Thymus (tissue), 11 donors: ENCODE measurements at regions not wholly inside any gene's neighbourhood (a gene's known extent, or its start where the extent isn't known, plus 50 kb on each side); places are given as distances from the start of the nearest gene placed in this dataset.

ENCODE experiments used
- DNase-seq, 9 donors: peaks; one replicate each; pipeline ENCODE4 v3.0.0-alpha.2; 2013; ENCODE audit warnings: low spot score in 9 of 9, low read depth in 6 of 9, missing footprints in 1 of 9
- H3K27ac ChIP-seq, 2 donors: one replicate each; pipeline ENCODE4 v1.5.1; 2013; ENCODE audit warnings: control low read depth in 1 of 2, low read depth in 1 of 2, low read length in 1 of 2, mild to moderate bottlenecking in 1 of 2, moderate library complexity in 1 of 2
- H3K27me3 ChIP-seq, 2 donors: one replicate each; pipeline ENCODE4 v1.5.1; 2013; ENCODE audit warnings: low read length in 1 of 2; ENCODE audit not compliant: control insufficient read depth in 2 of 2, insufficient read depth in 1 of 2
- H3K36me3 ChIP-seq, 2 donors: one replicate each; pipeline ENCODE4 v1.5.1; 2013; ENCODE audit warnings: low read length in 1 of 2, mild to moderate bottlenecking in 1 of 2, moderate library complexity in 1 of 2; ENCODE audit not compliant: control insufficient read depth in 2 of 2, insufficient read depth in 2 of 2
- H3K4me1 ChIP-seq, 2 donors: one replicate each; pipeline ENCODE4 v1.5.1; 2013; ENCODE audit warnings: low read length in 2 of 2; ENCODE audit not compliant: control insufficient read depth in 2 of 2, insufficient read depth in 2 of 2
- H3K4me3 ChIP-seq, 2 donors: one replicate each; pipeline ENCODE4 v1.5.1; 2013; ENCODE audit warnings: low read length in 2 of 2, control low read depth in 1 of 2, mild to moderate bottlenecking in 1 of 2
- H3K9me3 ChIP-seq, 2 donors: one replicate each; pipeline ENCODE4 v1.5.1; 2013; ENCODE audit warnings: low read length in 1 of 2, mild to moderate bottlenecking in 1 of 2; ENCODE audit not compliant: control insufficient read depth in 2 of 2, insufficient read depth in 1 of 2
- WGBS: extraction: QIAGEN DNeasy Blood & Tissue Kit; methylation state at CpG from one replicate; pipeline ENCODE4 v1.1.7; 2013; 5-methylcytosine and 5-hydroxymethylcytosine counted together
- donor health status: healthy.

GRCh38 chr14:89629383-89629782, 212.3 kb upstream of the FOXN3 start:
- H3K4me3 ChIP-seq: no peak overlapping the region
- peaks cover 0 to 7% of the 10 kb centered on the region in 2 donors for H3K9me3 ChIP-seq
- no peak for DNase-seq
- no peaks in the 10 kb centered on the region for H3K36me3 ChIP-seq
- H3K4me1 ChIP-seq: peaks cover 0 to 22% of the 10 kb centered on the region in 2 donors
- H3K27ac ChIP-seq: no peak overlapping the region
- 73% methylated on average over 8 of the region's 8 CpGs for WGBS
- no peaks in the 10 kb centered on the region for H3K27me3 ChIP-seq

- H3K4me3 ChIP-seq: no peak overlapping the region
- H3K27me3 ChIP-seq: no peaks in the 10 kb centered on the region
- no peaks in the 10 kb centered on the region for H3K36me3 ChIP-seq
- DNase-seq: no peak
- peaks cover 0 to 22% of the 10 kb centered on the region in 2 donors for H3K4me1 ChIP-seq
- H3K27ac ChIP-seq: peak overlapping the region in 1 of 2 donors; percentile 5
- 95% methylated on average over 4 of the region's 4 CpGs for WGBS
- peaks cover 0 to 7% of the 10 kb centered on the region in 2 donors for H3K9me3 ChIP-seq
These were observed 211.5 kb upstream of the FOXN3 start for GRCh38 chr14:89628521-89628920.

- Histone ChIP-seq H3K36me3 (no peaks in the 10 kb centered on the region), H3K4me1 (peaks cover 6 to 30% of the 10 kb centered on the region in 2 donors), H3K27me3 (no peaks in the 10 kb centered on the region), H3K9me3 (peaks cover 0 to 7% of the 10 kb centered on the region in 2 donors), H3K4me3 (no peak overlapping the region), H3K27ac (no peak overlapping the region)
- no peak for DNase-seq
- 79% methylated on average over 6 of the region's 6 CpGs for WGBS
These were observed 209.3 kb upstream of the FOXN3 start for GRCh38 chr14:89626233-89626806.

- peaks cover 0 to 7% of the 10 kb centered on the region in 2 donors for H3K9me3 ChIP-seq
- peak overlapping the region in 1 of 2 donors; percentile 52 for H3K27ac ChIP-seq
- WGBS: 75% methylated on average over 9 of the region's 9 CpGs
- H3K4me3 ChIP-seq: no peak overlapping the region
- H3K4me1 ChIP-seq: peaks cover 6 to 35% of the 10 kb centered on the region in 2 donors
- DNase-seq: no peak
- no peaks in the 10 kb centered on the region for H3K36me3 ChIP-seq
- no peaks in the 10 kb centered on the region for H3K27me3 ChIP-seq
These were observed 208.7 kb upstream of the FOXN3 start for GRCh38 chr14:89625731-89626232.

GRCh38 chr14:89625244-89625713, 208.2 kb upstream of the FOXN3 start:
- 92% methylated on average over 20 of the region's 20 CpGs for WGBS
- Histone ChIP-seq H3K27me3 (no peaks in the 10 kb centered on the region), H3K4me3 (no peak overlapping the region), H3K4me1 (peaks cover 9 to 37% of the 10 kb centered on the region in 2 donors), H3K9me3 (peaks cover 0 to 7% of the 10 kb centered on the region in 2 donors), H3K36me3 (no peaks in the 10 kb centered on the region), H3K27ac (peak overlapping the region; percentile 50 to 52)
- no peak for DNase-seq

GRCh38 chr14:89624500-89625156, 207.6 kb upstream of the FOXN3 start:
- 95% methylated on average over 15 of the region's 15 CpGs for WGBS
- Histone ChIP-seq H3K9me3 (peaks cover 0 to 7% of the 10 kb centered on the region in 2 donors), H3K36me3 (no peaks in the 10 kb centered on the region), H3K4me1 (peaks cover 9 to 38% of the 10 kb centered on the region in 2 donors), H3K4me3 (no peak overlapping the region), H3K27me3 (no peaks in the 10 kb centered on the region), H3K27ac (peak overlapping the region; percentile 50 to 61)
- no peak for DNase-seq

GRCh38 chr14:89621791-89622638, 205.0 kb upstream of the FOXN3 start:
- peaks cover 9 to 36% of the 10 kb centered on the region in 2 donors for H3K4me1 ChIP-seq
- H3K27me3 ChIP-seq: no peaks in the 10 kb centered on the region
- no peak for DNase-seq
- H3K4me3 ChIP-seq: no peak overlapping the region
- peaks cover 0 to 7% of the 10 kb centered on the region in 2 donors for H3K9me3 ChIP-seq
- no peaks in the 10 kb centered on the region for H3K36me3 ChIP-seq
- no peak overlapping the region for H3K27ac ChIP-seq
- 95% methylated on average over 14 of the region's 14 CpGs for WGBS

- Histone ChIP-seq H3K4me1 (peaks cover 15 to 41% of the 10 kb centered on the region in 2 donors), H3K9me3 (peaks cover 0 to 7% of the 10 kb centered on the region in 2 donors), H3K4me3 (no peak overlapping the region), H3K27me3 (no peaks in the 10 kb centered on the region), H3K27ac (peak overlapping the region; percentile 53 to 65), H3K36me3 (no peaks in the 10 kb centered on the region)
- DNase-seq: peak in 1 of 9 donors; percentile 68
- 52% methylated on average over 5 of the region's 5 CpGs for WGBS
These were observed 204.0 kb upstream of the FOXN3 start for GRCh38 chr14:89621009-89621421.
